Endothelial cell of umbilical vein (primary cell): ENCODE measurements at regions not wholly inside any gene's neighbourhood (a gene's known extent, or its start where the extent isn't known, plus 50 kb on each side); places are given as distances from the start of the nearest gene placed in this dataset.

Experiments
- BruUV-seq: library from RNA; stranded (reverse); fragments of 400-500 nt; replicated peaks from 2 replicates; lab custom pipeline; 2021; lab: Mats Ljungman, UMichigan
- CTCF ChIA-PET: fragments of 300-600, 350-600 bp; sonication (Branson Sonifier 250); formaldehyde crosslinking; loops from one replicate; lab custom pipeline; 2021; ENCODE audit warnings: antibody characterized with exemption, inconsistent platforms; lab: Charles Lee
- POLR2A ChIA-PET: fragments of 300-600, 350-600 bp; sonication (Branson Sonifier 250); formaldehyde crosslinking; loops from one replicate; lab custom pipeline; 2021; ENCODE audit warnings: antibody characterized with exemption, inconsistent platforms; lab: Charles Lee
- DNase-seq: peaks from one replicate; pipeline ENCODE4 v3.0.0-alpha.2; 2011; ENCODE audit warnings: low read depth, low spot score
- FAIRE-seq: peaks from 2 replicates; lab custom pipeline; 2011; peaks lifted over from hg19 to GRCh38; lab: Jason Lieb, UNC
- H2AFZ ChIP-seq: 2 replicates; pipeline ENCODE4 v1.6.0; 2012; ENCODE audit warnings: low read depth, low read length, control low read depth, inconsistent platforms
- H3K27ac ChIP-seq: 2 replicates; pipeline ENCODE4 v1.5.1; 2011; ENCODE audit warnings: low read depth, mild to moderate bottlenecking, control low read depth, low read length, moderate library complexity; ENCODE audit not compliant: insufficient read depth
- H3K27me3 ChIP-seq, 2 experiments: 2 replicates each; pipeline versions ENCODE4 v1.6.0 to v1.6.1; 2011; ENCODE audit warnings: low read length in 2 of 2, mixed read lengths in 1 of 2; ENCODE audit not compliant: control insufficient read depth in 2 of 2, insufficient read depth in 2 of 2
- H3K36me3 ChIP-seq, 2 experiments: 2 replicates in 1 of 2; 3 replicates in 1 of 2; pipeline ENCODE4 v1.5.1; 2011; ENCODE audit warnings: low read length in 2 of 2, mild to moderate bottlenecking in 1 of 2, moderate library complexity in 1 of 2; ENCODE audit not compliant: control insufficient read depth in 2 of 2, insufficient read depth in 2 of 2; ENCODE audit errors: extremely low read depth in 1 of 2
- H3K4me1 ChIP-seq: 3 replicates; pipeline ENCODE4 v1.5.1; 2011; ENCODE audit warnings: mild to moderate bottlenecking, low read length; ENCODE audit not compliant: control insufficient read depth, insufficient read depth; ENCODE audit errors: extremely low read depth
- H3K4me2 ChIP-seq: 2 replicates; pipeline ENCODE4 v1.6.1; 2011; ENCODE audit warnings: low read length, control low read depth, mixed read lengths; ENCODE audit not compliant: insufficient read depth
- H3K4me3 ChIP-seq, 3 experiments: fragments of 200-600 bp in 1 of 3; sonication (generic), shearing (Covaris generic) in 1 of 3; replicated peaks in 1 of 3; 2 replicates each; pipeline ENCODE4 v1.5.1; 2011 to 2016; ENCODE audit warnings: control low read depth in 3 of 3, low read length in 3 of 3, mild to moderate bottlenecking in 2 of 3, inconsistent platforms in 1 of 3, low read depth in 1 of 3, moderate library complexity in 1 of 3; ENCODE audit not compliant: insufficient read depth in 1 of 3
- H3K79me2 ChIP-seq: 2 replicates; pipeline ENCODE4 v1.6.0; 2012; ENCODE audit warnings: low read length, inconsistent platforms; ENCODE audit not compliant: control insufficient read depth, insufficient read depth
- H3K9ac ChIP-seq: replicated peaks from 2 replicates; pipeline ENCODE3; 2011; ENCODE audit warnings: low read length, control low read depth; ENCODE audit not compliant: insufficient read depth; ENCODE audit errors: extremely low read depth
- H3K9me1 ChIP-seq: replicated peaks from 3 replicates; pipeline ENCODE4 v1.6.0; 2011; ENCODE audit warnings: mild to moderate bottlenecking, low read length; ENCODE audit not compliant: control insufficient read depth, insufficient read depth; ENCODE audit errors: extremely low read depth
- H3K9me3 ChIP-seq: replicated peaks from 2 replicates; pipeline ENCODE4 v1.5.1; 2012; ENCODE audit warnings: low read length, inconsistent platforms; ENCODE audit not compliant: control insufficient read depth, insufficient read depth
- H4K20me1 ChIP-seq: replicated peaks from 2 replicates; pipeline ENCODE3; 2011; ENCODE audit warnings: mild to moderate bottlenecking, low read length; ENCODE audit not compliant: control insufficient read depth, insufficient read depth; ENCODE audit errors: extremely low read depth
- CTCF ChIP-seq, 2 donors: IDR thresholded peaks; 1 replicate in 1 of 2; 2 replicates in 1 of 2; pipeline ENCODE4 v1.5.1; 2011; ENCODE audit warnings: low read length in 2 of 2, mild to moderate bottlenecking in 2 of 2, moderate library complexity in 2 of 2, control low read depth in 1 of 2, inconsistent platforms in 1 of 2, low read depth in 1 of 2; ENCODE audit not compliant: insufficient read depth in 1 of 2; ENCODE audit errors: extremely low read depth in 1 of 2
- EZH2 ChIP-seq: IDR thresholded peaks from 2 replicates; pipeline ENCODE4 v1.6.1; 2012; ENCODE audit warnings: borderline replicate concordance, low read depth, mild to moderate bottlenecking, moderate library complexity, low read length, inconsistent platforms; ENCODE audit not compliant: severe bottlenecking
- FOS ChIP-seq: IDR thresholded peaks from 2 replicates; pipeline ENCODE4 v1.6.1; 2011; ENCODE audit warnings: mild to moderate bottlenecking, low read length, moderate library complexity, borderline replicate concordance; ENCODE audit not compliant: insufficient read depth
- GATA2 ChIP-seq: IDR thresholded peaks from 2 replicates; pipeline ENCODE4 v1.7.0; 2011; ENCODE audit warnings: low read depth, mild to moderate bottlenecking, moderate library complexity, mixed read lengths, low read length; ENCODE audit not compliant: insufficient read length, insufficient read depth
- JUN ChIP-seq: IDR thresholded peaks from 2 replicates; pipeline ENCODE4 v1.6.1; 2011; ENCODE audit warnings: borderline replicate concordance, low read depth; ENCODE audit not compliant: insufficient read length, insufficient read depth
- MAX ChIP-seq: IDR thresholded peaks from 2 replicates; pipeline ENCODE4 v1.6.1; 2011; ENCODE audit not compliant: insufficient read depth, insufficient read length
- MYC ChIP-seq: IDR thresholded peaks from one replicate; pipeline ENCODE4 v1.6.1; 2011; ENCODE audit warnings: mild to moderate bottlenecking, low read depth, low read length
- POLR2A ChIP-seq: IDR thresholded peaks from 2 replicates; pipeline ENCODE4 v1.6.1; 2012; ENCODE audit warnings: low read depth, mild to moderate bottlenecking, control low read depth, low read length
- POLR2AphosphoS5 ChIP-seq: IDR thresholded peaks from 2 replicates; pipeline ENCODE4 v1.6.1; 2012; ENCODE audit warnings: low read depth, mild to moderate bottlenecking, control low read depth, low read length, moderate library complexity; ENCODE audit not compliant: insufficient read depth
- dilution Hi-C: fragments of 300-500 bp; cut with MboI; formaldehyde crosslinking; loops from one replicate; pipeline ENCODE4 v1.15.0; 2019; ENCODE audit warnings: low sequenced_read_pairs; ENCODE audit not compliant: extremely low pct_ligation_motif_present
- intact Hi-C: fragments of 100-400 bp; cut with micrococcal nuclease; formaldehyde crosslinking; loops from one replicate; pipeline ENCODE4 v1.10.0; 2022

- intact Hi-C loops, result no loop called here
These were observed 336.8 kb upstream of the SLC30A5 start for GRCh38 chr5:68757006-68757405.

DNA sequence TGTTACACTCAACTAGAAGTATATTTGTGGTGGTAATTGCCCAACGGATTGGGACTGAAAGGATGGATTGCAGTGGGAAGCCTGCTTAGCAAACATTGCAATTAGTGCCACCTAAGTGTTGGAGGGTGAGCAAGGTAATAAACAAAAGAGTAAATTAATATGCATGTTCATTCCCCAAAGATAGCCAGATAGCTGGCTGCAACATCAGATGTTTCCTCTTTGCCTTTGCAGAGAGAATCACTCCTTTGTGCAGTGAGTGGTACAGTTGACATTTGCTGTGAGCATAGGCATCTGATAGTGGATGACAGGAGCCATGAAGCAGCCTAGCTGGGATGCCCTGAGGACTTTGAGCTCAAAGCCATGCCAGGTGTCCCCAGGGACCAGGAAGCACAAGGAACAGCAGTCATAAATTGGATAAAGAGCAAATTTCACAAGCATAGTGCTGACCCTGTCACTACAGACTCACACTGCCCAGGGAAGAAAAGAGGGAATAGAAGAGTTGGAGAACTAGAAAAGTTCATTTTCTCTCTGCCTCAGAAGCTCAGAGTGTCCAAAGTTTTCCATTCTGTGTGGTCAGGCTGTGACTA, 336.1 kb upstream of the SLC30A5 start:
- dilution Hi-C loops, result no loop called here
- FAIRE-seq, result no peak
- POLR2A ChIA-PET, result no interaction called here

More at GRCh38 chr5:68757006-68757405, 336.8 kb upstream of the SLC30A5 start:
- no peaks in the 10 kb centered on the region for H4K20me1 ChIP-seq
- BruUV-seq, result no TSS peak
- no peaks in the 10 kb centered on the region for H3K79me2 ChIP-seq
- H3K27me3 ChIP-seq, result peaks cover 0 to 3% of the 10 kb centered on the region in 2 experiments
- H3K9ac ChIP-seq, result no peak overlapping the region
- no peak for FAIRE-seq
- H3K4me2 ChIP-seq, result no peak overlapping the region
- H2AFZ ChIP-seq, result no peak overlapping the region
- CTCF ChIA-PET, result no interaction called here
- dilution Hi-C loops, result no loop called here
- TF ChIP-seq GATA2 (no peak), EZH2 (no peak), MYC (no peak), FOS (no peak)
- H3K4me3 ChIP-seq, result no peak overlapping the region
- DNase-seq, result no peak
- H3K27ac ChIP-seq, result no peak overlapping the region
- no peaks in the 10 kb centered on the region for H3K36me3 ChIP-seq
- H3K9me1 ChIP-seq, result no peaks in the 10 kb centered on the region
- no peaks in the 10 kb centered on the region for H3K4me1 ChIP-seq
- H3K9me3 ChIP-seq, result no peaks in the 10 kb centered on the region
- POLR2A ChIA-PET, result no interaction called here

More for the DNA sequence above, 336.1 kb upstream of the SLC30A5 start:
- no peak overlapping the region for H3K9ac ChIP-seq
- H3K79me2 ChIP-seq, result no peaks in the 10 kb centered on the region
- H3K4me1 ChIP-seq, result no peaks in the 10 kb centered on the region
- H3K27ac ChIP-seq, result no peak overlapping the region
- CTCF ChIA-PET, result no interaction called here
- no peaks in the 10 kb centered on the region for H3K36me3 ChIP-seq
- no TSS peak for BruUV-seq
- no peak overlapping the region for H3K4me3 ChIP-seq
- intact Hi-C loops, result no loop called here
- no peaks in the 10 kb centered on the region for H4K20me1 ChIP-seq
- H3K4me2 ChIP-seq, result no peak overlapping the region
- TF ChIP-seq POLR2A, result no peak
- no peak for TF ChIP-seq FOS
- no peak for TF ChIP-seq JUN
- no peak for TF ChIP-seq POLR2AphosphoS5
- no peak for TF ChIP-seq EZH2
- no peak for TF ChIP-seq MAX
- TF ChIP-seq CTCF (IDR thresholded peaks at IDR 0.05; ENCODE audit: extremely low read depth in 1 of 2, insufficient read depth in 1 of 2, low read depth in 1 of 2, low read length in 2 of 2), result no peak
- no peak for TF ChIP-seq GATA2
- no peak for TF ChIP-seq MYC
- H3K27me3 ChIP-seq, result peaks cover 0 to 3% of the 10 kb centered on the region in 2 experiments
- H3K9me3 ChIP-seq, result no peaks in the 10 kb centered on the region
- DNase-seq, result no peak
- H3K9me1 ChIP-seq, result no peaks in the 10 kb centered on the region
- H2AFZ ChIP-seq, result no peak overlapping the region
